ENCODE measurements at regions not wholly inside any gene's neighbourhood (a gene's known extent, or its start where the extent isn't known, plus 50 kb on each side); places are given as distances from the start of the nearest gene placed in this dataset.

GRCh38 chr15:97755726-97756125 is 204.8 kb upstream of the ARRDC4 start:
- TF ChIP-seq CTCF (IDR thresholded peaks at IDR 0.05) (no peak), POLR2AphosphoS5 (IDR thresholded peaks at IDR 0.05) (no peak), POLR2A (IDR thresholded peaks at IDR 0.05) (no peak)
